Activated CD8-positive, alpha-beta memory T cell treated with anti-CD3 and anti-CD28 coated beads, Interleukin-2, amount 10 ng/mL, durations not matched to agents 7 days and 5 days (primary cell): ENCODE measurements at regions not wholly inside any gene's neighbourhood (a gene's known extent, or its start where the extent isn't known, plus 50 kb on each side); places are given as distances from the start of the nearest gene placed in this dataset.
"Not testable (repeated sequence)": the region's sequence is repeated elsewhere in the genome, so short reads cannot be mapped to it uniquely, and the experiment has no call there.

Experiments
- ATAC-seq: fragments of 150-1000 bp; cut with Tn5 transposase; one replicate; pipeline ENCODE4 v1.10.0; 2021; ENCODE audit warnings: moderate library complexity
- CTCF ChIA-PET: fragments of 350-600 bp; sonication (Branson Sonifier 250); formaldehyde crosslinking; loops from one replicate; lab custom pipeline; 2021; ENCODE audit warnings: antibody characterized with exemption; lab: Charles Lee
- DNase-seq: peaks from one replicate; pipeline ENCODE4 v3.0.0-alpha.2; 2020
- H3K27ac Mint-ChIP-seq: one replicate; pipeline ENCODE4 v1.8.0; 2021; ENCODE audit warnings: mild to moderate bottlenecking, mixed read lengths
- H3K27me3 Mint-ChIP-seq: one replicate; pipeline ENCODE4 v1.8.0; 2021; ENCODE audit warnings: mixed read lengths
- H3K36me3 Mint-ChIP-seq: one replicate; pipeline ENCODE4 v1.8.0; 2021; ENCODE audit warnings: mild to moderate bottlenecking, mixed read lengths
- H3K4me1 Mint-ChIP-seq: one replicate; pipeline ENCODE4 v1.8.0; 2021; ENCODE audit warnings: mixed read lengths
- H3K4me3 Mint-ChIP-seq: one replicate; pipeline ENCODE4 v1.8.0; 2021; ENCODE audit warnings: mild to moderate bottlenecking, moderate library complexity, mixed read lengths
- H3K9me3 Mint-ChIP-seq: one replicate; pipeline ENCODE4 v1.8.0; 2022; ENCODE audit warnings: low read depth, mixed read lengths

DNA sequence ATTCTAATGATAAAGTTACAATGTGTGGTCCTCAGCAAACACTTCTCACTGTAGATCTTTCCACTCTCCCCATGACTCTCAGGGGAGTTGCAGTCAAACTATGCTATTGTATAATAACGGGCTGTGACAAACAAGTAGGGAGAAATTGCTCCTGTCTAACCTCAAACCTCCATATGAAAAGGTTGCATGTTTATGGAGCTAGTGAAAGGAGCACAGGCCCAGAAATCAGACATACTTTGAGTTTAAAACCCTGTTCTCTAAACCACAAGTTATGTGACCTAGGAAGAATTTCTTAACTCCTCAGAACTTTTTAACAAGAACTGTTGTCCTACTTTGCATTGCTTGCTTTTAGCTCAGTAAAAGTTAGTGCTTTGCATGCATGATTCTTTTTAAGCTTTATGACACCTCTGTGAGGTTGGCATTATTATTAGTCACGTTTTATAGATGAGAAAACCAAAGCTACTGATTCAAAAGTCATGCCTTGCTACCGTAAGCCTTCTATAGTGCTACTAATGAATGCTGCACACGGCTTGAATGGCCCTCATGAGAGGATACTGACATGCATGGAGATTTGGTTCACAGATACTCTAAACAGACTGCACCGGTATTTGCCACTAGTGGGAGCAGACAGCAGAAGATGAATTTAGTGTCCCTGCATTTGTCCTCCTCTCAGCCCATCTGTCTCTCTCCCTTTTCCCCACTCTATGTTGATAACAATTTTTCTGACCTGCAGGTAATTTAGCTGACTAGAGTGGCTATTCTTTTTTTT lies 129.5 kb upstream of the PCGF5 start:
- Mint-ChIP-seq H3K27ac (no peak overlapping the region), H3K4me3 (no peak overlapping the region), H3K36me3 (peaks cover 15% of the 10 kb centered on the region), H3K9me3 (peaks cover 12% of the 10 kb centered on the region), H3K4me1 (no peaks in the 10 kb centered on the region), H3K27me3 (no peaks in the 10 kb centered on the region)
- CTCF ChIA-PET: interaction anchor here (1.1 to 1.3 kb wide), 2 partner anchors 161 to 182 kb away, joined by 3 read pairs; no protein-coding TSS in a partner anchor
- DNase-seq (no peak), ATAC-seq (no peak)

DNA sequence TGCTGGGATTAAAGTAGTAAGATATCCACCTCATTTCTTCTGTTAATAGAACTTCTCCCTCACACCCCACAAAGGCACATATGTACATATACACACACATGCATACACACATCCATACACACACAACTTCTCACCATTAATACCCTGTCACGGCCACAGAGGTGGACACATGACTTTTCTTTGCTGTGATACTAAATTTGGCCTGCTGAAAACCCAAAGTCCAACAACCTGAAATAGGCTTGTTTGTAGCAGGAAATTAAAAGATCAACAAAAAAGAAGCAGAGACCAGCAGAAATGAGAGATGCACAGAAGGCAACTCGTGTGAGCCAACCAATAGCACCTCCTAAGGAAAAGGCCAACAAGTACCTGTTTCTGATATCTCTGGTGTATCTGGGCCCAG lies 128.7 kb upstream of the PCGF5 start:
- DNase-seq (no peak), ATAC-seq (no peak)
- no peak overlapping the region for H3K27ac Mint-ChIP-seq
- no peaks in the 10 kb centered on the region for H3K27me3 Mint-ChIP-seq
- CTCF ChIA-PET: interaction anchor here (1.3 kb wide), 1 partner anchor 161 kb away, joined by 3 read pairs; no protein-coding TSS in a partner anchor
- H3K4me3 Mint-ChIP-seq: no peak overlapping the region
- H3K4me1 Mint-ChIP-seq: no peaks in the 10 kb centered on the region
- peaks cover 12% of the 10 kb centered on the region for H3K9me3 Mint-ChIP-seq
- peaks cover 17% of the 10 kb centered on the region for H3K36me3 Mint-ChIP-seq

DNA sequence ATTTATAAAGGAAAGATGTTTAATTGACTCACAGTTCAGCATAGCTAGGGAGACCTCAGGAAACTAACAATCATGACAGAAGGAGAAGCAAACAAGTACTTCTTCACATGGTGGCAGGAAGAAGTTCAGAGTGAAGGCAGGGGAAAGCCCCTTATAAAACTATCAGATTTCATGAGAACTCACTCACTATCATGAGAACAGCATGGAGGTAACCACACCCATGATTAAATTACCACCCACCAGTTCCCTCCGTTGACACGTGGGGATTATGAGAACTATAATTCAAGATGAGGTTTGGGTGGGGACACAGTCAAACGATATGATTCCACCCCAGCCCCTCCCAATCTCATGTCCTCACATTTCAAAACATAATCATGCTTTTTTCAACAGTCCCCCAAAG lies 124.2 kb upstream of the PCGF5 start:
- H3K9me3 Mint-ChIP-seq: peaks cover 23% of the 10 kb centered on the region
- no peak overlapping the region for H3K4me3 Mint-ChIP-seq
- peaks cover 30% of the 10 kb centered on the region for H3K36me3 Mint-ChIP-seq
- peaks cover 15% of the 10 kb centered on the region for H3K4me1 Mint-ChIP-seq
- no peak for ATAC-seq
- no peak for DNase-seq
- CTCF ChIA-PET: no interaction called here
- H3K27ac Mint-ChIP-seq: no peak overlapping the region
- no peaks in the 10 kb centered on the region for H3K27me3 Mint-ChIP-seq

DNA sequence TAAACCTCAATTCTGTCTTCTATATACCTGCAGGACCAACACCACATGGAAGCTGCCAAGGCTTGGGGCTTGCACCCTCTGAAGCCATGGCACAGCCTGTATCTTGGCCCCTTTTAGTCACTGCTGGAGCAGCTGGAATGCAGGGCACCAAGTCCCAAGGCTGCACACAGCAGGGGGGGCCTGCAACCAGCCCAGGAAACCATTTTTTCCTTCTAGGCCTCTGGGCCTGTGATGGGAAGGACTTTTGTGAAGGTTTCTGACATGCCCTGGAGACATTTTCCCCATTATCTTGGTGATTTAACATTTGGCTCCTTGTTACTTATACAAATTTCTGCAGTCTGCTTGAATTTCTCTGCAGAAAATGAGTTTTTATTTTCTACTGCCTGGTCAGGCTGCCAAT lies 123.2 kb upstream of the PCGF5 start:
- no peak overlapping the region for H3K4me3 Mint-ChIP-seq
- CTCF ChIA-PET: no interaction called here
- no peak for DNase-seq
- no peaks in the 10 kb centered on the region for H3K27me3 Mint-ChIP-seq
- peaks cover 23% of the 10 kb centered on the region for H3K9me3 Mint-ChIP-seq
- H3K36me3 Mint-ChIP-seq: peaks cover 26% of the 10 kb centered on the region
- no peak for ATAC-seq
- H3K27ac Mint-ChIP-seq: no peak overlapping the region
- peaks cover 15% of the 10 kb centered on the region for H3K4me1 Mint-ChIP-seq

DNA sequence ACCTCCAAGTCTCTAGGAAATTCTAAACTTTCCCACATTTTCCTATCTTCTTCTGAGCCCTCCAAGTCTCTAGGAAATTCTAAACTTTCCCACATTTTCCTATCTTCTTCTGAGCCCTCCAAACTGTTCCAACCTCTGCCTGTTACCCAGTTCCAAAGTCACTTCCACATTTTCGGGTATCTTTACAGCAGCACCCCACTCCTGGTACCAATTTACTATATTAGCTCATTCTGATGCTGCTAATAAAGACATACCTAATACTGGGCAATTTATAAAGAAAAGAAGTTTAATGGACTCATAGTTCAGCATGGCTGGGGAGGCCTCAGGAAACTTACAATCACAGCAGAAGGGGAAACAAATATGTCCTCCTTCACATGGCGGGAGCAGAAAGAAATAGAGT lies 122.4 kb upstream of the PCGF5 start:
- DNase-seq, ATAC-seq, CTCF ChIA-PET, H3K27me3 Mint-ChIP-seq, H3K4me3 Mint-ChIP-seq, H3K27ac Mint-ChIP-seq: not testable (repeated sequence)
- Mint-ChIP-seq H3K36me3 (peaks cover 24% of the 10 kb centered on the region), H3K9me3 (peaks cover 20% of the 10 kb centered on the region), H3K4me1 (peaks cover 15% of the 10 kb centered on the region)

DNA sequence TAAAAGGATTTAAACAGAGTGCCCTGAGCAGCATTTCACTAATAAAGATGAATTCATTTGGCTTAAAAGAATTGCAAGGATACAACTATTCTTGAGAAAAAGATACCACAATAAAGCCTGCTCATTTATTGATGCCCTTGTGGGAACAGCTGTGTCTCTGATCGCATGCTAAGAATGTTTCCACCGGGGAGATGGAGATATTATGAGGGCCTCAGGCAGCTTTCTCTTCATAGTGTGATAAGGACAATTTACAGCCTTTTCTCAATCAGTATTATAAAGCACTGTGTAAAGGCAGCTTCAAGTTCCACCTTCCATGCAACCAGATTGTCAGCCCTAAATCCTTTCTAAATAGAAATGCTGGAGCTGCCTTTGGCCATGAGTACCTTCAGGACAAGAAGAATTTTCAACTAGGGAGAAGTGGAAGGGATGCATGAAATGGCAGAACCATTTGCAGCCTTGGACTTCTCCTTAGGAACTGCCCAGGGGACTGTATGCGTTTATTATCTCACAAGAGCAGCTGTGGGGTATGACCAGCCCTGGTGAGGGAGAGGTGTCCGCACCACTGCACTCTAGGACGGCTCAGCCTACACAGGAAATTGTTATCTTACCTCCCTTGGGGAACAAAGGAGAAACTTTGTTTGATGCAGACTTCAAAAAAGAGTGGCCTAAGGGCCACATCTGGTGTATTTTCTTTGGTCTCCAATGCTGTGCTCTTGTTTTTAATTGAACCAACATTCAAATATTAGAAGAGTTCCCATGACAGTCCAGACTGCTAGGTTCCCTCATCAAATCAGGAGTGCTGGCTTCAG lies 116.9 kb upstream of the PCGF5 start:
- peaks cover 3% of the 10 kb centered on the region for H3K36me3 Mint-ChIP-seq
- CTCF ChIA-PET: interaction anchor here (1.2 kb wide), 1 partner anchor 12 kb away, joined by 3 read pairs; no protein-coding TSS in a partner anchor
- peaks cover 2% of the 10 kb centered on the region for H3K9me3 Mint-ChIP-seq
- H3K4me3 Mint-ChIP-seq: no peak overlapping the region
- H3K27ac Mint-ChIP-seq: no peak overlapping the region
- H3K27me3 Mint-ChIP-seq: no peaks in the 10 kb centered on the region
- peaks cover 15% of the 10 kb centered on the region for H3K4me1 Mint-ChIP-seq
- no peak for ATAC-seq
- DNase-seq: no peak

DNA sequence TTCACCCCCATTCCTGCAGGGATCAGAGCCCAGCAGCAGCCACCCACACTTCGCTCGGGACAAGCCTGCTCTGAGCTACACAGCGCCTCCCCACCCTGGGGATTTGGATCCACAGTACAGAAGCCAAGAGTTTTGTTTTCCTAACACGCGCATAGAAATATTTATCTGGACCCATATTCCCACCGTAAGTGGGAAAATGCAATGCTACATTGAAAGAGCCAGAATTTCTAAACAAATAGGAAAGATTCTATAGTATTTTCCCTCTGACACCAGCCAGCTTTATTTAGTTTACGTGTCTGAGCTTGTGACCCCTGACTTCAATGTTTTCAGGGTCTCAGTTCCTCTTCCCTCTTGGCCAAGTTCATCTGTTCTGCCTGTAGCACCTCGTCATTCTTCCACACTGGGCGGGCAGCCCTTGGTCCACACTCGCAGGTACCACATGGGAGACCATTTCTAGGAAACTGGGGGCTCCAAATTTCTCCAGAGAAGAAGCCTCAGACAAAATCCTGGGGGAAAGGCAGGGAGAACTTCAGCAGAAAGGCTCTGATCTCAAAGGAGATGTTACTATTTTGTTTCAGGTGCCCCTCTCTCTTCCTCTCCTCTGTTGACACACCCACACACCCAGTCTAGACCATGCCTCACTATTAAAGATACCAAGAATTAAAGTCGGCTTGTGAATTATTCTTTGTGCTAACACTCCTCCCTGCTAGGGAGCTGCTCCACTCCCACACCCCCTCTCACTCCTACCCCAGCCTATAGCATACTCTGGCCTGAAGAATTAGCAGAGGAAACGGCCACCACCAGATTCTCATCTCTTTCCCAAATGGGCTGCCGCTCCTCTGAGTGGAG lies 116.0 kb upstream of the PCGF5 start:
- Mint-ChIP-seq H3K4me1 (peaks cover 11% of the 10 kb centered on the region), H3K9me3 (peaks cover 2% of the 10 kb centered on the region), H3K27me3 (no peaks in the 10 kb centered on the region), H3K4me3 (no peak overlapping the region), H3K27ac (no peak overlapping the region), H3K36me3 (peaks cover under 1% of the 10 kb centered on the region)
- ATAC-seq: no peak
- DNase-seq: no peak
- CTCF ChIA-PET: interaction anchor here (1.2 kb wide), 1 partner anchor 11 kb away, joined by 3 read pairs; no protein-coding TSS in a partner anchor

DNA sequence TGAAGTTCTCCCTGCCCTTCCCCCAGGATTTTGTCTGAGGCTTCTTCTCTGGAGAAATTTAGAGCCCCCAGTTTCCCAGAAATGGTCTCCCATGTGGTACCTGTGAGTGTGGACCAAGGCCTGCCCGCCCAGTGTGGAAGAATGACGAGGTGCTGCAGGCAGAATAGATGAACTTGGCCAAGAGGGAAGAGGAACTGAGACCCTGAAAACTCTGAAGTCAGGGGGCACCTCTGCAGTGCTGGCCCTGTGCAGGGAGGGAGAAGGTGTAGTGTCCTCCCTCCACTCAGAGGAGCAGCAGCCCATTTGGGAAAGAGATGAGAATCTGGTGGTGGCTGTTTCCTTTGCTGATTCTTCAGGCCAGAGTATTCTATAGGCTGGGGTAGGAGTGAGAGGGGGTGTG lies 115.2 kb upstream of the PCGF5 start:
- Mint-ChIP-seq H3K27me3 (no peaks in the 10 kb centered on the region), H3K4me3 (no peak overlapping the region), H3K36me3 (no peaks in the 10 kb centered on the region), H3K27ac (no peak overlapping the region), H3K9me3 (peaks cover 2% of the 10 kb centered on the region), H3K4me1 (peaks cover 4% of the 10 kb centered on the region)
- CTCF ChIA-PET: no interaction called here
- DNase-seq (no peak), ATAC-seq (no peak)

DNA sequence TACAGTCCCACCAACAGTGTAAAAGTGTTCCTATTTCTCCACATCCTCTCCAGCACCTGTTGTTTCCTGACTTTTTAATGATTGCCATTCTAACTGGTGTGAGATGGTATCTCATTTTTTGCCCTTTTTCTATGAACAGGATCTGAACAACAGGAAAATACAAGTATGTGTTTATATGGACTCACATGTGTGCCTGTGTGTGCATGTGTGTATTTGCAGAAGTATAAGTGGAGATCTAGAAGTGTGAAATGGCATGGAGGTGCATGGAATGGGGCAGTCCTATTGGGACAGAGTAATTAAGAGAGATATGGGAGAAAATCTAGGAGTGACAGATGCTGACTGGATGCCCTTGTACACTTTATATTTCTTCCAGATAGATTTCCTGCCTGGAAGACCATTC lies 111.6 kb upstream of the PCGF5 start:
- H3K36me3 Mint-ChIP-seq: no peaks in the 10 kb centered on the region
- peaks cover 2% of the 10 kb centered on the region for H3K9me3 Mint-ChIP-seq
- no peaks in the 10 kb centered on the region for H3K4me1 Mint-ChIP-seq
- DNase-seq (no peak), ATAC-seq (no peak)
- H3K27ac Mint-ChIP-seq: no peak overlapping the region
- H3K27me3 Mint-ChIP-seq: no peaks in the 10 kb centered on the region
- CTCF ChIA-PET: interaction anchor here (1.3 kb wide), 1 partner anchor 20 kb away, joined by 3 read pairs; no protein-coding TSS in a partner anchor
- H3K4me3 Mint-ChIP-seq: no peak overlapping the region

DNA sequence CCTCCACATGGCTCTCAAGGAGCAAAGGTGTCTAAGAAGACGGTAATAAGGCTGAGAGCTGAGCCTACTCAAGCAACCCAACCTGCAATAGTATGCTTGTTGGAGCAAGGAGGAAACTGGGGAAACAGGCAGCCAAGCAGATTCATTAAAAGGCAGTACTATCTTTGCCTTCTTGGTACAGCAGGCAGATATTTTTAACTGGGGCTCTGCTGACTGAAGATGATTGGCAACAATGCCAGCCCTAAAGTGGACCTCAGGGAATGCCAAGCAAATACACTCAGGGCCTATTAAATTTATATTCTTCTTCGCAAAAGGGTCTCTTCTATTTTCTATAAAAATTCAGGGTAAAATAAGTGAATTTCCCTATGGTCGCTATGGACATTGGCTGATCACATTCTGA lies 109.4 kb upstream of the PCGF5 start:
- H3K4me3 Mint-ChIP-seq: no peak overlapping the region
- no peak overlapping the region for H3K27ac Mint-ChIP-seq
- no peak for ATAC-seq
- no peaks in the 10 kb centered on the region for H3K36me3 Mint-ChIP-seq
- CTCF ChIA-PET: no interaction called here
- H3K27me3 Mint-ChIP-seq: no peaks in the 10 kb centered on the region
- DNase-seq: no peak
- H3K4me1 Mint-ChIP-seq: no peaks in the 10 kb centered on the region
- H3K9me3 Mint-ChIP-seq: peaks cover 2% of the 10 kb centered on the region

DNA sequence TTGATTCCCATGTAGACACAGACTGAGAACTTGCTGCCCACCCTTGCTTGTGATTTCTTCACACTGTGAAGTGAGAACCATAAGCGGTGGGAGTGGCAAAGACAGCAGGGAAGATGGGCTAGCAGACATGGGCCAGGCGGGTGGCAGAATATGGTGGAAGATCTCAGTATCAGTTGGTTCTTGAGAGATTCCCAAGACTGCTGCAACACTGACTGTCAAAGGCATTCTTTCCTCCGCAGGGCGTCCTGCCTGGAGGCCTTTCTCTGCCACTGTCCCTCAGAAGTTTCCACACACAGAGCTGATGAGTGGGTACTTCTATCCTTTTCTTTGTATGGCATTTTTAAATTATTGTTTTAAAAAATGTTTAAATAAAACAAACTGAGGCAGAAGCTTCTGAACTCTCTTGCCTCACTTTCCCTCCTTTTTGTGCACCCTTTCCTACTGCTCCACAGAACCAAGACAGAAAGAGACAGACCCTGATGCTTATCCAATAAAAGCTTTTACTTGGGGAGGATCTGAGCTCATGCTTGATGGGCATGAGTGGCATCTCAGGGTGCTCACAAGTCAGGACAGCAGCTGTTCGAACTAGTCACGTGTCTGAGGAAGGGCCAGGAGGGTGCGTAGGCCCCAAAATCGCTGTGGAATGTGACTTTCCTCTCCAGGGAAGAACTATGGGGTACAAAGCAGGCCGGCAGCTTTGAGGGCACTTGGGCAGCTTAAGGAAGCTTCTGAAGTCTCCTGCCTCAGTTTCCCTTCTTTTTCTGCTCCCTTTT lies 104.7 kb upstream of the PCGF5 start:
- ATAC-seq (no peak), DNase-seq (no peak)
- CTCF ChIA-PET: interaction anchor here (0.9 to 1.9 kb wide), 3 partner anchors 12 to 28 kb away, joined by 3 to 5 read pairs (median 3); no protein-coding TSS in a partner anchor
- H3K27me3 Mint-ChIP-seq: no peaks in the 10 kb centered on the region
- no peak overlapping the region for H3K4me3 Mint-ChIP-seq
- H3K27ac Mint-ChIP-seq: no peak overlapping the region
- H3K9me3 Mint-ChIP-seq: no peaks in the 10 kb centered on the region
- H3K36me3 Mint-ChIP-seq: no peaks in the 10 kb centered on the region
- H3K4me1 Mint-ChIP-seq: no peaks in the 10 kb centered on the region

DNA sequence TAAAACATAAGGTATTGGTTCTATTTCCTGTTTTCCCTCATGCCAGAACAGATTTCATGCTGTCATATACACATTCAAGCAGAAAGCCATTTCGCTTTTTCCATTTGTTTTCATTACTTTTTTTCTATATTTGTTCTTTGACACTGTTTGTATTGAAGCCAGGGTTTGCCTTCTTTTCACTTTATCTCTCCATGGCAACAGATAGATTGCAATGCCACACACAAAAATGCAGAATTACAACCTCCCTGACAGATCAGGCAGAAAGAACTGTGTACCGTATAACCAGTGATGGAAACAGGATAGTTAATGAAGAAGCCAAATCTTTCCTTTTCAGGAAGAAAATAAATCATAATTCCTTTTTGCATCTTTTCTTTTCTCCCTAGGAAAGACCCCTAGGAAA lies 103.0 kb upstream of the PCGF5 start:
- CTCF ChIA-PET: no interaction called here
- Mint-ChIP-seq H3K27me3 (peaks cover 2% of the 10 kb centered on the region), H3K9me3 (no peaks in the 10 kb centered on the region), H3K36me3 (no peaks in the 10 kb centered on the region), H3K4me3 (no peak overlapping the region), H3K27ac (no peak overlapping the region), H3K4me1 (no peaks in the 10 kb centered on the region)
- ATAC-seq: no peak
- DNase-seq: no peak
